SU-DHL-6 (cell line): ENCODE measurements at regions not wholly inside any gene's neighbourhood (a gene's known extent, or its start where the extent isn't known, plus 50 kb on each side); places are given as distances from the start of the nearest gene placed in this dataset.

Experiments
- H2AFZ ChIP-seq: fragments of 200-600 bp; sonication (generic); 2 replicates; pipeline ENCODE4 v1.6.1; 2014; ENCODE audit warnings: low read depth, mild to moderate bottlenecking, moderate library complexity, mixed read lengths, antibody characterized with exemption, low read length; ENCODE audit not compliant: severe bottlenecking
- H3F3A ChIP-seq: fragments of 200-600 bp; shearing (Covaris generic); 2 replicates; pipeline ENCODE4 v1.6.0; 2016; ENCODE audit warnings: antibody characterized with exemption, mild to moderate bottlenecking; ENCODE audit not compliant: insufficient read depth
- H3K27ac ChIP-seq: fragments of 200-600 bp; sonication (generic); 2 replicates; pipeline ENCODE4 v1.5.1; 2016; ENCODE audit warnings: low read depth, mild to moderate bottlenecking, low read length, moderate library complexity, mixed read lengths
- H3K27me3 ChIP-seq: fragments of 200-600 bp; sonication (generic), shearing (Covaris generic); 2 replicates; pipeline ENCODE4 v1.6.0; 2014; ENCODE audit warnings: mild to moderate bottlenecking, low read length
- H3K36me3 ChIP-seq: fragments of 200-600 bp; sonication (generic); 2 replicates; pipeline ENCODE4 v1.6.1; 2014; ENCODE audit warnings: mild to moderate bottlenecking, low read length, mixed read lengths
- H3K4me2 ChIP-seq: fragments of 300-600, 200-600 bp; shearing (Covaris generic), sonication (generic); 2 replicates; pipeline ENCODE4 v1.6.0; 2014; ENCODE audit warnings: low read length, low read depth, mild to moderate bottlenecking; ENCODE audit not compliant: poor library complexity, severe bottlenecking
- H3K4me3 ChIP-seq: fragments of 200-600 bp; sonication (generic); 2 replicates; pipeline ENCODE4 v1.5.1; 2014; ENCODE audit warnings: antibody characterized with exemption, low read length, mild to moderate bottlenecking, mixed read lengths; ENCODE audit not compliant: insufficient read depth, poor library complexity, severe bottlenecking
- H3K79me2 ChIP-seq: fragments of 200-600 bp; sonication (generic); 2 replicates; pipeline ENCODE4 v1.6.1; 2014; ENCODE audit warnings: mild to moderate bottlenecking, low read length, moderate library complexity; ENCODE audit not compliant: insufficient read depth
- H3K9ac ChIP-seq: fragments of 200-600 bp; sonication (generic); 2 replicates; pipeline ENCODE4 v1.7.0; 2014; ENCODE audit warnings: mild to moderate bottlenecking, low read length
- H3K9me2 ChIP-seq: fragments of 200-600 bp; sonication (generic); replicated peaks from 2 replicates; pipeline ENCODE4 v1.6.1; 2014; ENCODE audit warnings: low read length; ENCODE audit not compliant: insufficient read depth
- H3K9me3 ChIP-seq: fragments of 200-600 bp; sonication (generic); 2 replicates; pipeline ENCODE4 v1.6.1; 2014; ENCODE audit warnings: low read length, mixed read lengths; ENCODE audit not compliant: insufficient read depth
- H4K20me1 ChIP-seq: fragments of 200-600 bp; sonication (generic); 2 replicates; pipeline ENCODE4 v1.6.1; 2014; ENCODE audit warnings: low read depth, mild to moderate bottlenecking, antibody characterized with exemption, low read length, moderate library complexity, mixed read lengths
- EZH2phosphoT487 ChIP-seq: fragments of 200-600 bp; sonication (generic), shearing (Covaris generic); conservative IDR thresholded peaks from 2 replicates; pipeline ENCODE4 v1.6.1; 2018; ENCODE audit warnings: mild to moderate bottlenecking, antibody characterized with exemption, low read length, moderate library complexity, mixed read lengths
- TF ChIP-seq, protein P1 (sequence below): fragments of 200-600 bp; sonication (generic); IDR thresholded peaks from one replicate; pipeline ENCODE4 v1.5.1; 2017; ENCODE audit warnings: antibody characterized with exemption, mild to moderate bottlenecking, low read length, moderate library complexity; ENCODE audit not compliant: insufficient read depth, poor library complexity, severe bottlenecking

DNA sequence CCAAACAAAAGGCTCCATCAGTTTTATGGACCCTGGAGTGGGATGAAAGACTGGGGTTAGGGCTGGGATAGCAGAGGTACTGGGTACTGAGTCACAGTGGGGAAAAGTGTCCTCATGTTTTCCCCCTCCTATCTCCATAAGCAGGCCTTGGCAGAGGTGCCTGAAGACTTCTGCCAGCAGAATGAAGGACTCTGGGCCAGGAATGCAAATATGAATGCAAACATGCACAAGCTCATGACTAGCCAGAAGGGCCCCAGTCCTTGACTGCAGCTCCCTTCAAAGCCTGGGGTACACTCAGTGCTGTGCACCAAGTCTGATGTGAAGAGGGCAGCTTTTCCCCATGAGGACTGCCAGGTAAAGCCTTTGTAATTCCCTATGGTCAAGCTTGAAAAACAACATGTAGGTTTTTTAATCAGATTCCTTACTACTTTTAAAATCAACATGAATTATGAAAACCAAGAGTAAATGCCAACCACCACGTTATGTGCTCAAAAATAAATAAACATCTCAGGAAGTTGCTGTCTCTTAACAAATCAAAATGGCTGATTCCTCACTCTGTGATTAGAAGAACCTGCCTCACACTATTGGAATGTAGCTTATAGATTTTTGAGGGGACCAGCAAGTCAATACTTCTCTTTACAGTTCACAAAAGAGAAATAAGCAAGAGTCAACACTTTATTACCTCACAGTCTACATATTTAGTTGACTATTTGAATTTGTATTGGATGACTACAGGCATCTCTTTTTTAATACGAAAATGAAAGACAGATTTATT, 1512.0 kb downstream of the ARAP2 start:
- Histone ChIP-seq H3K79me2 (no peaks in the 10 kb centered on the region), H3K4me3 (no peak overlapping the region), H3K27ac (no peak overlapping the region), H3K9me2 (no peaks in the 10 kb centered on the region; the same call in 1 of the 2 replicates), H2AFZ (peak overlapping the region; percentile 38), H3F3A (no peaks in the 10 kb centered on the region), H4K20me1 (no peaks in the 10 kb centered on the region), H3K9ac (no peak overlapping the region), H3K4me2 (no peak overlapping the region), H3K9me3 (no peaks in the 10 kb centered on the region), H3K36me3 (no peaks in the 10 kb centered on the region), H3K27me3 (no peaks in the 10 kb centered on the region)
- no peak for TF ChIP-seq EZH2phosphoT487
- TF ChIP-seq, protein P1, sequence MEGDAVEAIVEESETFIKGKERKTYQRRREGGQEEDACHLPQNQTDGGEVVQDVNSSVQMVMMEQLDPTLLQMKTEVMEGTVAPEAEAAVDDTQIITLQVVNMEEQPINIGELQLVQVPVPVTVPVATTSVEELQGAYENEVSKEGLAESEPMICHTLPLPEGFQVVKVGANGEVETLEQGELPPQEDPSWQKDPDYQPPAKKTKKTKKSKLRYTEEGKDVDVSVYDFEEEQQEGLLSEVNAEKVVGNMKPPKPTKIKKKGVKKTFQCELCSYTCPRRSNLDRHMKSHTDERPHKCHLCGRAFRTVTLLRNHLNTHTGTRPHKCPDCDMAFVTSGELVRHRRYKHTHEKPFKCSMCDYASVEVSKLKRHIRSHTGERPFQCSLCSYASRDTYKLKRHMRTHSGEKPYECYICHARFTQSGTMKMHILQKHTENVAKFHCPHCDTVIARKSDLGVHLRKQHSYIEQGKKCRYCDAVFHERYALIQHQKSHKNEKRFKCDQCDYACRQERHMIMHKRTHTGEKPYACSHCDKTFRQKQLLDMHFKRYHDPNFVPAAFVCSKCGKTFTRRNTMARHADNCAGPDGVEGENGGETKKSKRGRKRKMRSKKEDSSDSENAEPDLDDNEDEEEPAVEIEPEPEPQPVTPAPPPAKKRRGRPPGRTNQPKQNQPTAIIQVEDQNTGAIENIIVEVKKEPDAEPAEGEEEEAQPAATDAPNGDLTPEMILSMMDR, result no peak

DNA sequence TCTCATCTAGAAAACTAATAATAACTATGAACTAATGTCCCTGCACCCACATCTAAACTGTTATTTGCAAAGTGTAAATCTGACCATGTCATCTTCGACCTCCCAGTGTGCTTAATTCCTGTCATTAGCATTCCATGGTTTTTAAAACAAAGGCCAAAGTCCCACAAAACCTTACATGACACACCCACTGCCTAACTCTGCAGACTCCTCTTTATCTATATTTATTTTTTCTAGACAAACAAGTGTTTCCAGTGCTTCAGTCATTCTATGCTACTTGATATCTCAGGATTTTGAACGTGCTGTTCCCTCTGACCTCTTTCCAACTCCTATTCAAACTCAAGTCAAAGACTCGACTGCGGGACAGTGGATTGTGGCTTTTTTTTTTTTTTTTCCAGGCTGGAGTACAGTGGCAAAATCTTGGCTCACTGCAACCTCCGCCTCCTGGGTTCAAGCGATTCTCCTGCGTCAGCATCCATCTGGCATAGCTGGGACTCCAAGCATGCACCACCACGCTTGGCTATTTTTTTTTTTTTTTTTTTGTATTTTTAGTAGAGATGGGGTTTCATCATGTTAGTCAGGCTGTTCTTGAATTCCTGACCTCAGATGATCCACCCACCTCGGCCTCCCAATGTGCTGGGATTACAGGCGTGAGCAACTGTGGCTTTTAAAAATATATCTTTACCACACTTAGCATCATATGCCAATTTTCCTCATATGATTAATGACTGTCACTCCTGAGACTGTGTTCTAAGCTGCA, 1511.0 kb downstream of the ARAP2 start:
- no peak overlapping the region for H3K4me2 ChIP-seq
- no peaks in the 10 kb centered on the region for H3K27me3 ChIP-seq
- no peak for TF ChIP-seq EZH2phosphoT487
- TF ChIP-seq, protein P1, result no peak
- H3F3A ChIP-seq, result no peaks in the 10 kb centered on the region
- H3K9me2 ChIP-seq, result no peaks in the 10 kb centered on the region; the same call in 1 of the 2 replicates
- no peaks in the 10 kb centered on the region for H3K36me3 ChIP-seq
- H2AFZ ChIP-seq, result no peak overlapping the region
- H3K79me2 ChIP-seq, result no peaks in the 10 kb centered on the region
- no peak overlapping the region for H3K4me3 ChIP-seq
- H4K20me1 ChIP-seq, result no peaks in the 10 kb centered on the region
- H3K9me3 ChIP-seq, result no peaks in the 10 kb centered on the region
- no peak overlapping the region for H3K9ac ChIP-seq
- no peak overlapping the region for H3K27ac ChIP-seq

DNA sequence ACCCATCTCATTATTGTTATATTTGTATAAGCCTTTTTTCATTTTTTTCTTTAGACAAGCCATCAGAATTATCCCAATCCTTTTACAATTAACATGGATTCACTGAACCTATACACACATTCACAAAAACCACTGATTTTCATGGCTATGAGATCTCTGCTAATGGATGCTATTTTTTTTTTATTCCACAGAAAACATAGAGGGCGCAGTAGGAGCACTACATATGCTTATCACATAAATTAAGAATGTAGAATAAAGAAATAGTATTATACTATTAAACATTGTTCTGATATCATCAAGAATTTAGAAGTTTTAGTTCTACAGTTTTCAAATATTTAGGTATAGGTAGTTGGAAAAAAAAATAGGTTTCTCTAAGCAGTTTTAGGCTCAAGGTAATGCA, 1477.4 kb downstream of the ARAP2 start:
- TF ChIP-seq, protein P1, result peak; percentile 47
- no peak for TF ChIP-seq EZH2phosphoT487
- Histone ChIP-seq H3K9me2 (no peaks in the 10 kb centered on the region), H3K4me3 (no peak overlapping the region), H3K36me3 (no peaks in the 10 kb centered on the region), H3K4me2 (no peak overlapping the region), H3K27ac (no peak overlapping the region), H3F3A (no peaks in the 10 kb centered on the region), H3K27me3 (no peaks in the 10 kb centered on the region), H4K20me1 (no peaks in the 10 kb centered on the region), H3K9ac (no peak overlapping the region), H3K79me2 (no peaks in the 10 kb centered on the region), H2AFZ (peak overlapping the region; percentile 51), H3K9me3 (no peaks in the 10 kb centered on the region)
